ENCODE measurements at regions not wholly inside any gene's neighbourhood (a gene's known extent, or its start where the extent isn't known, plus 50 kb on each side); places are given as distances from the start of the nearest gene placed in this dataset.

DNA sequence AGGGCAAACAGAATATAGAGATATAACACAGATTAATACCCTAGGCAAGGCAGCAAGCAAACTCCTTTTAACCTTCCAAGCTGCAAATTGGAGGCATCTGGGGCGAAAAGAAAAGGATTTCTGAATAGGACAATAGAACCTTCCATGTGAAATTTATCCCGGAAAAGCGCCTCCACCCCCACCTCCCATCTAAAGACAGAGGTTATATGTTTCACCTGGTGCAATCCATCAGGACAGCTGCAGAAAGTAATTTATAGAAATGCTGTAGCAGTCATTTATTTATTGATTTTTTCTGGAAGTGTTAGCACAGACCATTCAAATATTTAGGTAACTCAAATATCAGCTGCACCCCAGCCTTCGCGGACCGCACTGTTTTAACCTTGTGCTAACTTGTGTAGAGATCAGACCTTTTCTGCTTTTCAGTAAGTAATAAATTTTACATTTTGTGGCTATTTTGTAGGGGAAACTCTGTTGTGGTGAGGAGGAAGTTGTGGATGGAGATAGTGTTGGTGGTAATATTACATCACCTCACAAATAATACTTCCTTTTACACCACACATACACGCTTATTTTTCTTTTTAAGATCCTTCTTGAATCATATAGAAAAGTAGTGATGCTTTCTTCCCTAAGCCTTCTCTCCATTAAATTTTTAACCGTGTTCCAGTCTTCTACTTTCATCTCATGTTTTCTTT is 919.3 kb upstream of the CDH2 start (continued):
- TF ChIP-seq, protein P1, sequence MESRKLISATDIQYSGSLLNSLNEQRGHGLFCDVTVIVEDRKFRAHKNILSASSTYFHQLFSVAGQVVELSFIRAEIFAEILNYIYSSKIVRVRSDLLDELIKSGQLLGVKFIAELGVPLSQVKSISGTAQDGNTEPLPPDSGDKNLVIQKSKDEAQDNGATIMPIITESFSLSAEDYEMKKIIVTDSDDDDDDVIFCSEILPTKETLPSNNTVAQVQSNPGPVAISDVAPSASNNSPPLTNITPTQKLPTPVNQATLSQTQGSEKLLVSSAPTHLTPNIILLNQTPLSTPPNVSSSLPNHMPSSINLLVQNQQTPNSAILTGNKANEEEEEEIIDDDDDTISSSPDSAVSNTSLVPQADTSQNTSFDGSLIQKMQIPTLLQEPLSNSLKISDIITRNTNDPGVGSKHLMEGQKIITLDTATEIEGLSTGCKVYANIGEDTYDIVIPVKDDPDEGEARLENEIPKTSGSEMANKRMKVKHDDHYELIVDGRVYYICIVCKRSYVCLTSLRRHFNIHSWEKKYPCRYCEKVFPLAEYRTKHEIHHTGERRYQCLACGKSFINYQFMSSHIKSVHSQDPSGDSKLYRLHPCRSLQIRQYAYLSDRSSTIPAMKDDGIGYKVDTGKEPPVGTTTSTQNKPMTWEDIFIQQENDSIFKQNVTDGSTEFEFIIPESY (IDR thresholded peaks at IDR 0.05) = no peak
- TF ChIP-seq DPF2 (IDR thresholded peaks at IDR 0.05) (no peak), FOS (IDR thresholded peaks at IDR 0.05; ENCODE audit: borderline replicate concordance, extremely low read depth, insufficient read length) (no peak)
- TF ChIP-seq, protein P2, sequence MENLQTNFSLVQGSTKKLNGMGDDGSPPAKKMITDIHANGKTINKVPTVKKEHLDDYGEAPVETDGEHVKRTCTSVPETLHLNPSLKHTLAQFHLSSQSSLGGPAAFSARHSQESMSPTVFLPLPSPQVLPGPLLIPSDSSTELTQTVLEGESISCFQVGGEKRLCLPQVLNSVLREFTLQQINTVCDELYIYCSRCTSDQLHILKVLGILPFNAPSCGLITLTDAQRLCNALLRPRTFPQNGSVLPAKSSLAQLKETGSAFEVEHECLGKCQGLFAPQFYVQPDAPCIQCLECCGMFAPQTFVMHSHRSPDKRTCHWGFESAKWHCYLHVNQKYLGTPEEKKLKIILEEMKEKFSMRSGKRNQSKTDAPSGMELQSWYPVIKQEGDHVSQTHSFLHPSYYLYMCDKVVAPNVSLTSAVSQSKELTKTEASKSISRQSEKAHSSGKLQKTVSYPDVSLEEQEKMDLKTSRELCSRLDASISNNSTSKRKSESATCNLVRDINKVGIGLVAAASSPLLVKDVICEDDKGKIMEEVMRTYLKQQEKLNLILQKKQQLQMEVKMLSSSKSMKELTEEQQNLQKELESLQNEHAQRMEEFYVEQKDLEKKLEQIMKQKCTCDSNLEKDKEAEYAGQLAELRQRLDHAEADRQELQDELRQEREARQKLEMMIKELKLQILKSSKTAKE (IDR thresholded peaks at IDR 0.05; ENCODE audit: low read depth, poor library complexity, severe bottlenecking) = no peak

DNA sequence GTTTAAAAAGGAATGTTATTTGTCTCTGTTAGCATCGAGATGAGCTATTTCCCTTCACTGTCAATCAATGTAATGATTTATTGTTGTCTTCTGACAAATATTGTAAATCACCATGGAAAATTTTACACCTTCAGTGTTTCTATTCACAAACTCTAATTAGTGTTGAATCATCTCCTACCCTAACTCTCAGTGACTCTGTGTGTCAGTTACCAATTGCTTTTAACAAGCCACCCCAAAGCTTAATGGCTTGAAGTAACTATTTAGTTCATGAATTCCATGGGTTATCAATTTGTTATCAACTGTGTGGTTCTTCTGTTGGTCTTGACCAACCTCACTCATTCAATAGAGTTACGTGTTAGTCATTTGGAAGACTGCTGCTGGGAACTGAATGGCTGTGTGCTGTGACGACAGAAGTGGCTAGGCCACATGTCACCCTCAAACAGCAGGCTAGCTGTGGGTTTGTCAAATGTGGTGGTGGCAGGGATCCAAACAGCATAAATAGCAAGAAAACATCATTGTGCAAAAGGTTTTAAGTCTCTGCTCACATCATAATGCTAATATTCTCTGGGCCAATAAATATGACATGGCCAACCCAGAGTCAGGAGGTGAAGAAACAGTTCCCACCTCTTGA is 910.8 kb upstream of the CDH2 start:
- Histone ChIP-seq H3K9ac (ENCODE audit: control insufficient read depth, insufficient read depth, low read length) (no peak overlapping the region), H3K4me2 (ENCODE audit: control insufficient read depth, insufficient read depth) (no peak overlapping the region), H3K4me3 (no peak overlapping the region), H2AFZ (ENCODE audit: control insufficient read depth, low read depth, low read length) (no peak overlapping the region), H3K79me2 (ENCODE audit: control insufficient read depth, insufficient read depth, low read length) (no peaks in the 10 kb centered on the region), H3K9me3 (replicated peaks; ENCODE audit: control insufficient read depth, insufficient read depth, low read length) (no peaks in the 10 kb centered on the region), H3K4me1 (ENCODE audit: control insufficient read depth, insufficient read depth, low read length) (no peaks in the 10 kb centered on the region), H3K27ac (ENCODE audit: control insufficient read depth, insufficient read depth) (no peak overlapping the region), H4K20me1 (ENCODE audit: control insufficient read depth, insufficient read depth) (no peaks in the 10 kb centered on the region), H3K36me3 (ENCODE audit: control insufficient read depth in 2 of 2, insufficient read depth in 2 of 2, low read length in 1 of 2) (no peaks in the 10 kb centered on the region), H3K27me3 (replicated peaks in 1 of 2; ENCODE audit: control insufficient read depth in 2 of 2, insufficient read depth in 2 of 2, low read length in 1 of 2) (no peaks in the 10 kb centered on the region)
- DNase-seq (ENCODE audit: low read depth, low spot score) = no peak
- ChIA-PET POLR2A (no interaction called here), SMC1A (ENCODE audit: uncharacterized antibody, unreplicated experiment) (no interaction called here), RAD21 (ENCODE audit: unreplicated experiment) (no interaction called here), CTCF (no interaction called here)
- no peak for ATAC-seq
- in situ Hi-C loops (cut with MboI) = no loop called here
- BruUV-seq (replicated peaks) = no TSS peak
- intact Hi-C loops (cut with micrococcal nuclease; ENCODE audit: unreplicated experiment) = loop anchor here (5.0 kb wide), 1 partner anchor 50 kb away; no protein-coding TSS in a partner anchor
- 0% methylated on average over 3 of the region's 3 CpGs for WGBS (ENCODE audit: insufficient coverage, insufficient replicate concordance, low lambda C conversion rate, missing lambda C conversion rate)
- no peak for FAIRE-seq
- TF ChIP-seq DPF2 (IDR thresholded peaks at IDR 0.05) (no peak), IRF5 (IDR thresholded peaks at IDR 0.05; ENCODE audit: borderline replicate concordance) (no peak), BHLHE40 (IDR thresholded peaks at IDR 0.05; ENCODE audit: borderline replicate concordance in 1 of 2, low read depth in 2 of 2, low read length in 1 of 2) (no peak), BCL11A (IDR thresholded peaks at IDR 0.05; ENCODE audit: low read depth, low read length) (no peak), ZSCAN29 (IDR thresholded peaks at IDR 0.05) (no peak), SIX5 (IDR thresholded peaks at IDR 0.05; ENCODE audit: low read depth, low read length, severe bottlenecking) (no peak), RBBP5 (conservative IDR thresholded peaks at IDR 0.05) (no peak), PML (IDR thresholded peaks at IDR 0.05; ENCODE audit: low read length) (no peak), CBFB (IDR thresholded peaks at IDR 0.05; ENCODE audit: low read depth) (no peak), CHD2 (IDR thresholded peaks at IDR 0.05; ENCODE audit: borderline replicate concordance, low read depth, low read length) (no peak)
- TF ChIP-seq, protein P3, sequence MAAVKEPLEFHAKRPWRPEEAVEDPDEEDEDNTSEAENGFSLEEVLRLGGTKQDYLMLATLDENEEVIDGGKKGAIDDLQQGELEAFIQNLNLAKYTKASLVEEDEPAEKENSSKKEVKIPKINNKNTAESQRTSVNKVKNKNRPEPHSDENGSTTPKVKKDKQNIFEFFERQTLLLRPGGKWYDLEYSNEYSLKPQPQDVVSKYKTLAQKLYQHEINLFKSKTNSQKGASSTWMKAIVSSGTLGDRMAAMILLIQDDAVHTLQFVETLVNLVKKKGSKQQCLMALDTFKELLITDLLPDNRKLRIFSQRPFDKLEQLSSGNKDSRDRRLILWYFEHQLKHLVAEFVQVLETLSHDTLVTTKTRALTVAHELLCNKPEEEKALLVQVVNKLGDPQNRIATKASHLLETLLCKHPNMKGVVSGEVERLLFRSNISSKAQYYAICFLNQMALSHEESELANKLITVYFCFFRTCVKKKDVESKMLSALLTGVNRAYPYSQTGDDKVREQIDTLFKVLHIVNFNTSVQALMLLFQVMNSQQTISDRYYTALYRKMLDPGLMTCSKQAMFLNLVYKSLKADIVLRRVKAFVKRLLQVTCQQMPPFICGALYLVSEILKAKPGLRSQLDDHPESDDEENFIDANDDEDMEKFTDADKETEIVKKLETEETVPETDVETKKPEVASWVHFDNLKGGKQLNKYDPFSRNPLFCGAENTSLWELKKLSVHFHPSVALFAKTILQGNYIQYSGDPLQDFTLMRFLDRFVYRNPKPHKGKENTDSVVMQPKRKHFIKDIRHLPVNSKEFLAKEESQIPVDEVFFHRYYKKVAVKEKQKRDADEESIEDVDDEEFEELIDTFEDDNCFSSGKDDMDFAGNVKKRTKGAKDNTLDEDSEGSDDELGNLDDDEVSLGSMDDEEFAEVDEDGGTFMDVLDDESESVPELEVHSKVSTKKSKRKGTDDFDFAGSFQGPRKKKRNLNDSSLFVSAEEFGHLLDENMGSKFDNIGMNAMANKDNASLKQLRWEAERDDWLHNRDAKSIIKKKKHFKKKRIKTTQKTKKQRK (IDR thresholded peaks at IDR 0.05; ENCODE audit: low read depth, low read length) = no peak
